HG02678 (cell line): ENCODE measurements at regions not wholly inside any gene's neighbourhood (a gene's known extent, or its start where the extent isn't known, plus 50 kb on each side); places are given as distances from the start of the nearest gene placed in this dataset.
"Not testable (repeated sequence)": the region's sequence is repeated elsewhere in the genome, so short reads cannot be mapped to it uniquely, and the experiment has no call there.

Source experiments
- ATAC-seq: cut with Tn5 transposase; IDR thresholded peaks from one replicate; pipeline ENCODE4 v1.9.1; 2021; ENCODE audit warnings: mild to moderate bottlenecking, moderate library complexity; ENCODE audit not compliant: unreplicated experiment

DNA sequence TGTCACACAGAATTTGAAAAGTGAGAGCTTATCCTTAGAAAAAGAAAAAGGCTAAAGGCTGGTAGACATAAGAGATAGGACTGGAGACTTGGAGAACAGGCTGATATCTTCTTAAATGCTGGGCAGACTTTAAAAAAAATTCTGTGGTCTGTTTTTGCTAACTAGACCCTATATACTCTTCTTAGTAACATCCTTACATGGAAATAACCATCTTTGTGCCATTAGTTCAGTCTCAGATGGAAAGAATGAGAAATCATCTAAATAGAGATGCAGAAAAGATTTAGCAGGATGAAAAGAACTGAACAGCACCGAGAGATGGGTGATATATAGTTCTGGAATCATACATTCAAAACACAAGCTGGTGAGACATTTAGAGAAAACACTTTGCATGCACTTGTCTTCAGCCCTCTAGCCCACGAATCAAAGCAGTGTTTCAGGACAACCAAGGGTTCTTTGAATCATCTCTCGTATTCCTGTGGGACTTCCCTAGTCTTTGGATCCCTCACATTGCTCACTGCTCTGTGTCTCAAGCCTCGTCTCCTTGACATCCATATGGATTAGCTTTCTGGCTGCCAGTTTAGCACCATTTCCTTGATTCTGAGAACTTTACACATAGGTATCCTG is 93.0 kb upstream of the LYSMD4 start:
- no peak for ATAC-seq

DNA sequence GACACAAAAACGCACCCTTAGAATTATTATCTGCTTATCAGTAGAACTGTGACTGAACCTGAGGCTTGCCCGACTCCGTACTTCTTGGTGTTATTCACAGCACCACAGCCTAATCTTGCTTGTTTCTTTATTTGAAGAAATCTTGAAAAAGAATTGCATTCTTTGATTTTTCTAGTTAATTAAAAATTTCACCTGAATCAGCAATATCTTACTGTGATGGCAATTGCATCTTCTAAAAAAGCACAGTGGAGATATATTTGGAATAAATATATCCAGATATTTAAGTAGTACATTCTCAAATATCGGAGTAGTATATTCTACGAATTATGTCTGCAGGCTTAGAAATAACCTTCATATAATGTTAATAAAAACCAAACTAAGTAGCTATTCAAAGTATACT is 90.1 kb upstream of the LYSMD4 start:
- no peak for ATAC-seq

DNA sequence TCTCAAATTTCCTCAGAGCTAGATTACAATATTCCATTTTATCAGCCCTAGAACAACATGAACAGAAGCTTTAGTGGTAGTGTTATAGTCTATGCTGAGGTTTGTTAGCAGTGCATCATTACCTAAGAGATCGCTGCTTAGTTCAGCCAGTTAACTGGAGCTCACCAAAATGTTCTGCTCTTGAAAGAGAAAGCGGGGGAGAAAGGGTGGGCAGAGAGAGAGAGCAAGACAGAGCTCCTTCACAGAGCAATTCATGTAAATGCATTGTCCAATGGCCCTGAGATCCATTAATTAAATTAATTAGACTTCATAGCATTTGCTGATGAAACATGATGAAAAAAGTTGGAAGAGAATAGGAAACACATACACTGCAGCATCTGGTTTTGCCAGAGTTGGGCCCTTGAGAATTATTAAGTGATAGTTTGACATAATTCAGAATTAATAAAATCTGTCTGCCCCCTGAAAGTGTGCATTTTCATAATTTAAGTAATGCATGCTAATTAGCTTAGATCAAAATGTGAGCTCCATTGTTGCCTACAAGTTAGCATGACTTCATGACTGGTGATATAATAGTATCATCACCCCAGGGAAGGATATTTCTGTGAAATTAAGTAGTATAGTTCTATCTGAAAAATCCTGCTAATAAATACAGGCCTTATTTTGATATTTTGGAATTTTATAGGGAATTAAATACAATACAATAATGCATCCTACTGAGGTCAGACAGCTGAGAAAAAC is 86.9 kb upstream of the LYSMD4 start:
- no peak for ATAC-seq

DNA sequence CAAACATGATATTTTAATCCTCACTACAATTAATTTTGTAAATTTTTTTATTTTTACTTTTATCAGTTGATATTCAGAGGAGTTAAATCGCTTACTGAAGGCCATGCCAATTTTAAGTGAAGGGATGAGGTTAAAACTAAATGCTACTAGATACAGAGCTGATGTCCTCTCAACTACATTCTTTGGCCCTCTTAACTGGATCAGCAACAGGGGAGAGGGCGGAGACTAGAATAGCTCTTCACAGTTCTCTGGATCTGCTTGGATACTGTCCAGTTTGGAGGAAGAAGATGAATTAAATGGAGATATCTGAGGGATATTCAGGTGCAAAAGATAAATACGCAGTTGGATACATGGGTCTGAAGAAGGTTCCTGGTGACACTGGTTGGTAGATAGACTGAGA is 85.6 kb upstream of the LYSMD4 start:
- ATAC-seq, result no peak

DNA sequence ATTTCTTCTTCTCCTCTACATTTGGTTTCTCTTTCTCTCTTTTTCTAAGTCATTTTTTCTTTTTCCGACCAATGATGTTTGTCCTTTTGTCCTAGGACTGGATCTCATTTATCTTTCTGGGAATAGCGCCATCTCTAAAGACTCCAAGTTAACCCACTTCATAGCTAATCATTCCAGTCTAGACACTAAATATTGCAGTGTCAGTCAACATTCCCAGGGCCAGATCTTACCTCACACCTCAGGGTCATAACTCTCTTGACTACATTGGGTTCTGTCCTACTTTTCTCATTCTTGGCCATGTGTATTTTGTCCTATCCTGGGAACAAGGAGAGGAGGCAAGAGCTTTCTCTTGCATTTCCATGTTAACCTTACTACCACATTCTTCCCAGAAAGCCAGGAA is 83.6 kb upstream of the LYSMD4 start:
- not testable (repeated sequence) for ATAC-seq

DNA sequence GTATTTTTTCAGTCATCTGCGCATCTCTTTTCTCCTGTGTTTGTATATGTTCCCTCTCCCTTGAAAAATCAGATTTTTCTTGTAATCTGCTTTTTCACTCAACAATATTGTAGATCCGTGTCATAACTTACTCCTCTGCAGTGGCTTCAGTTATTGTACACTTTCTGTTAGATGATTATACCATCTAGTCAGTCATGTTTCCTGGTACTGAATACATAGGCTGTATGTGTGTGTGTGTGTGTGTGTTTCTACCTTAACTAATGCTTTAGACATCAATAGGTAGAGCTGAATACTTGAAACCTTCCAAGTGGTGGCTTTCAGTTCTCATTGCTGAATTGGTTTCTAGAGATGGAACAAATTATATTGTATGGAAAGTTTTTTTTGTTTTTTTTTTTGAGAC is 77.4 kb upstream of the LYSMD4 start:
- not testable (repeated sequence) for ATAC-seq

DNA sequence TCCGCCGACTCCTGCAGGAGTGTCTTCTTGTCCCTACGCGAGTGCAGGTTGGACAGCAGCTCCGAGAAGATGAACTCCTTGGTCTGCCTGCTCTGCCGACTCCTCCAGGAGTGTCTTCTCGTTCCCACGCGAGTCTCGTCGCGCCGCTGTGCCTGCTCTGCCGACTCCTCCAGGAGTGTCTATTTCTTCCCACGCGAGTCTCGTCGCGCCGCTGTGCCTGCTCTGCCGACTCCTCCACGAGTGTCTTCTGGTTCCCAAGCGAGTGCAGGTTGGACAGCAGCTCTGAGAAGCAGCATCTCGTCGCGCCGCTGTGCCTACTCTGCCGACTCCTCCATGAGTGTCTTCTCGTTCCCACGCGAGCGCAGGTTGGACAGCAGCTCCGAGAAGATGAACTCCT is 66.6 kb upstream of the LYSMD4 start:
- not testable (repeated sequence) for ATAC-seq

DNA sequence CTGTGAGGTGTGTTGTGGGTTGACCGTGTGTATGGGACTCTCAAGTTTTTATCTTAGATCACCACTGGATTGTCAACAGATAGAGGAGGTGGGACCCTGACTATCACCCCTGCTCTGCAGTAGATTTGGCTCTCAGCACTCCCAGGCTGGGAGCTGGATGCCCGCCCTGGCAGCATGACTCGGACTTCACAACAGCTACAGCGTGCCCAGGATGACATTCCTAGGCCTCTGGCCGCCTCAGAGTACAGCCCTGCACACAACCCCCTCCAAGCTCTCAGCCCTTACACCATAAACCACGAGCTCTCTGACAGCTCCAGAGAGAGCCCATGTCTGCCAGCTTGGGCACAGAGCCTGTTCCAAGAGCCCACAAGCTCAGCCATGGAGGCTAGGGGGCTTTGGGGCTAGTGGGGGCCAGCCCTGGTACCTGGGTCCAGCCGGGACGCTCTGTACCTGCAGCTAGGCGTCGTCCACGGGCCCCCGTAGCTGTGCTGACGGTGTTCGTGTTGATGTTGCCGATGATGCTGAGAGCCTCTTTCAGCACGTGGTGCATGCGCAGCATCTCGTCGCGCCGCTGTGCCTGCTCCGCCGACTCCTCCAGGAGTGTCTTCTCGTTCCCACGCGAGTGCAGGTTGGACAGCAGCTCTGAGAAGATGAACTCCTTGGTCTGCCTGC is 66.1 kb upstream of the LYSMD4 start:
- not testable (repeated sequence) for ATAC-seq

DNA sequence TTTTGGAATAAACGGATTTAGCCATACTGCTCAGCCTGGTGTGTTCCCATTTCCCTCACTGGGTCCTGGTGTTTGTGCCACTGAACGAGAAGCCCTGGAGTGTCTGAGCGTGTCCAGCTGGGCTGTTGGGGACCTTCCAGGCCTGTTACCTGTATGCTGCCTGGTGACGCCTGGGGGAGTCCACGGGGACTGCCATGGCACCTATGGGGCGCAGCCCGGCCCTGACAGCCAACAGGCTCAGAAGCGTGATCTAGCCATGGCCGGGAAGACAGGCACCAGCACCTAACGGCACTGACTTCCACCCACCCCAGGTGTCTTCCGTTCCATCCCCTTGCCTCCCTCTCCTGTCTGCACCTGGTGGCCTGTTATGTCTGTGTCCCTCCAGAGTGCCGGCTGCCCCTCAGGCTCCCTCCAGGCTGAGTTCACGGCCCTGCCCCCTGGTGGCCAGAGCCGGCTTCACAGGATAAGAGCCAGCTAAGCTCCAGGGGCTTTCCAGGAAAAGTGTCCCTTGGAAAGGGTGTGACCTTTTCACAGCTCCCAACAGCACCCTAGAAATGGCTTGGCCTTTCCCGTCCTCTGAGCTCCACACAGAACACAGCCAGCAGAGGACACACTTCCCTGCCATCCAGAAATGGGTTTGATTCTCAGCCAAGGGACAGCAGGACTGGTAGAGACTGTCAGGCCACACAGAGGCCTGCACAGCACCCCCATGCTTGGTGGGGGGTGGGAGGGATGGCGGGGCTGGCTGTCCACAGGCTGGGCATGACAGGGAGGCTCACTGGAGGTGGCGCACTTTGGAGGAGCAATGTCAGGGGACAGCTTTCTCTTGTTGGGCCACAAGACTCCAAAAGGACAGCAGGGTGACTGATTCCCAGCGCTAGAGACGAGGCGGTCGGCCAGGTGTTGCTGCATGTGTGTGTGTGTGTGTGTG is 64.0 kb upstream of the LYSMD4 start:
- ATAC-seq, result not testable (repeated sequence)

DNA sequence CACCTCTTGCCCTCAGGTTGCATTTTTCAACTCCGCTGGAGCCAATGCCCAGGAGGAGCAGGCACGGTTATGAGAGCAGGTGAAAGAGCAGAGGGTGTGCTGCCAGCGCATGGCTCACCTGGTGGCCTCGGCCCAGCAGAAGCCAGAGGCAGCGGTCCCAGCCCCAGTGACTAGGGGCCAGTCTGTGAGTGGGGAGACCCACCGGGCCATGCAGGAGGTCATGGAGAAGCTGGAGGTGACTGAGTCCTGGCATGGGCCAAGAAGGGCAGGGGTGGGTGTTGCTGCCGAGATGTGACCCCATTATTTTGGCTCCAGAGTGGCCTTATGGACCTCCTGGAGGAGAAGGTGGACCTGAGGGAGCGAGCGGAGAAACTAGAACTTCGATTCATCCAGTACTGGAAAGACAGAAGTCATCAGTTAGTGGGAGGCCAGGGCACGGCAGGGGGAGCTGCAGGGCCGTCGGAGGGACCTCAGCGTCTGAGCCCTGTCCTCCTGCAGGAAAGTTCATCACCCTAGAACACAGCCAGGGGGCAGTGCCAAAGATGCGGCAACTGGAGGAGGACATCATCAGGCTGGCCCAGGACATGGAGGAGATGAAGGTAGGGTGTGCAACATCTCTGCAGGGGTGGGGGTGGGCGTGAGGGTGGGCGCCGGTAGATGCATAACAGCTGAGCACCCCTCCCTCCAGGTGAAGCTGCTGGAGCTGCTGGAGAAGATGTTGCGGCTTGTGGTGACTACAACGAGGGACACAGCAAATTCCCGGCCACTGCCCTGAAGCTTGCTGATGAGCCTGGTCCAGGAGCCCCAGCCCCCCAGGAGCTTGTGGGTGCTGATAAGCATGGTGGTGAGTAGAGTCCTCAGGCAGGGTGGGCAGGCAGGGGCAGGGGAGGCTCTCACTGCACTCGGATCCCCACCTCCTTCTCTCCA is 58.9 kb upstream of the LYSMD4 start:
- not testable (repeated sequence) for ATAC-seq

DNA sequence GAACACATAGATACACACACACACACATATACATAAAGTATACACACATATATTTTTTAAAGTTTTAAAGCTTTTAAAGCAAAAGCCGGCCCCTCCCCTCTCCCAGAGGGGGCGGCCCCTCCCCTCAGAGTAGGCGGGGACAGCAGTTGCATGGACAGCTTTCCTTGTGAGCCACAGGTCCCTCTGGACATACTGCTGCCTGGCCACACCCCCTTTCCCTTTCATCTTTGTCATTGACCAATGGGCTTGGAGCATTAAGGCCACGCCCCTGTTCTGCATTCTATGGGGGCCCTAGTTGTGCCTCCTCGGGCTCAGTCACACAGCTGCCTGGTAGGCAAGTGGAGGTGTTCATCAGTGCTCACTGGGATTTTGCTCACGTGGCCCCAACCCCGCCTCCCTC is 57.5 kb upstream of the LYSMD4 start:
- ATAC-seq, result not testable (repeated sequence)

DNA sequence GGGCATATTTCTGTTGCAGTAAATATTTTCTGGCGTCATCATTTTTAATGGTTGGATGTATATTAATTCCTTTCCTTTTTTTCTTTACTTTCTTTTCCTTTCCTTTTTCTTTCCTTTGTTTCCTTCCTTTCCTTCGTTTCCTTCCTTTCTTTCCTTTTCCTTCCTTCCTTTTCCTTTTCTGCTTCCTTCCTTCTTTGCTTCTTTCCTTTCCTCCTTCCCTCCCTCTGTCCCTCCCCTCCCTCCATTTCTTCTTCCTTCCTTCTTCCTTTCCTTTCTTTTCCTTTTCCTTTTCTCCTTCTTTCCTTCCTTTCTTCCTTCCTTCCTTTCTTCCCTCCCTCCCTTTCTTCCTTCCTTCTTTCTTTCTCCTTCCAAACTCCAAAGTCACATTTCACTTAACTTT is 54.9 kb upstream of the LYSMD4 start:
- no peak for ATAC-seq

DNA sequence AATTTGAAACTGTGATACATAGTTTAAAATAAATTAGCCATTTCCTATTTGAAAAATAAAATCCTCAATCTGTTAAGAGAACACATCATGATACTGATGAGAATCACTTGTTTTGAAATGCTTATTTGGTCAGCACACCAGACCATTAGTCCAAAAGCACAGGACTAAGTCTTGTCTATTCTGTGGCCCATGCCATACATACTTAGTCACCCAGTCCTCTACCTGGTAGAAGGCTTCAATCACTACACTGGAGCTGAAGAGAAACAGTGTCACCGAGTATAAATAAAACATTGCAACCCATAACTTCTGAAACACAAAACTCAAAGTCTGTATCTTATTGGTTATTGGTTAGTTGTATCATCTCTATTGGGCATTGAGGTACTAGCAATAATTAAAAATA is 51.6 kb upstream of the LYSMD4 start:
- ATAC-seq, result not testable (repeated sequence)

DNA sequence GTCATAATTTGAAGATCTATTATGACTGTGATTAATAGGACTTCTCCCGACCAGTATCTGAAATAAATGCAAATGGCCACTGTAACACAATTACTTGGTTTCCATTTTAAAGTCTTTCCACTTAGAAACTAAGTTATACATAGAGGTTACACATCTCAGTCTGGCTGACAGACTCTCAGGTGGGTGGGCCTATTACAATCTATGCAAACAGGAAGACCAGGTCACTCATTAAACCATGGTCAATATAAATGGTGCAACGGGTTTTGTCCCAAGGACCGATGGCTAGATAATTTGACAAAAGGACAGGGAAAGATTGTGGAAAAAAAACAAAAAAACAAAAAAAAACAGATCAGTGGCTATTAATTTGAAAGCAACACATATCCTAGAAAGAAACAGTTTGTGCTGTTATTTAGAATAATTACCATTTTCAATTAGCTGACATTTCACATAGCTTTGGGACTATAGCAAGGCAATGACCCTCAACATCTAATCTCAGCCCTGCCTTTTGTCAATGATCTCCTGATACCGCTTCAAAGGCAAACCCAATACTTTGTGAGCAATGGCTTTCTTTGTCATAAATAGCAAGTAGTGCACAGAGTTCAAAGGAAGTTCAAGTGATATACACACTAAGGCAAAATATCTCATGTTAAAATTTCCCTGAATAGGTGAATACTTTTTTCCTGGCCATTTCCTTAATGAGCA is 50.8 kb upstream of the LYSMD4 start:
- not testable (repeated sequence) for ATAC-seq
